Left ventricle myocardium inferior (tissue), 1 donor: ENCODE measurements at regions not wholly inside any gene's neighbourhood (a gene's known extent, or its start where the extent isn't known, plus 50 kb on each side); places are given as distances from the start of the nearest gene placed in this dataset.

ENCODE experiments used
- DNase-seq: peaks from one replicate; pipeline ENCODE4 v3.0.0-alpha.2; 2020
- H3K27ac ChIP-seq: fragments of 200-600 bp; replicated peaks from 2 replicates; pipeline ENCODE4 v1.8.0; 2021
- H3K27me3 ChIP-seq: fragments of 200-600 bp; 2 replicates; pipeline ENCODE4 v1.8.0; 2021; ENCODE audit warnings: low read depth
- H3K36me3 ChIP-seq: fragments of 200-600 bp; 2 replicates; pipeline ENCODE4 v1.8.0; 2021
- H3K4me1 ChIP-seq: fragments of 200-600 bp; 2 replicates; pipeline ENCODE4 v1.8.0; 2021
- H3K4me3 ChIP-seq: fragments of 200-600 bp; 2 replicates; pipeline ENCODE4 v1.8.0; 2021; ENCODE audit warnings: mild to moderate bottlenecking, moderate library complexity
- H3K9me3 ChIP-seq: fragments of 200-600 bp; replicated peaks from 2 replicates; pipeline ENCODE4 v1.8.0; 2021
- intact Hi-C: fragments of 100-400 bp; cut with micrococcal nuclease; formaldehyde crosslinking; loops from one replicate; pipeline ENCODE4 v1.11.0; 2022
- TF ChIP-seq, protein P1 (sequence below): fragments of 200-600 bp; IDR thresholded peaks from 2 replicates; pipeline ENCODE4 v1.8.0; 2021; ENCODE audit warnings: antibody characterized with exemption, mild to moderate bottlenecking, borderline replicate concordance
- donor health status: DM: no; HTN: yes; CAD: no; lungs with severe emphysema.

DNA sequence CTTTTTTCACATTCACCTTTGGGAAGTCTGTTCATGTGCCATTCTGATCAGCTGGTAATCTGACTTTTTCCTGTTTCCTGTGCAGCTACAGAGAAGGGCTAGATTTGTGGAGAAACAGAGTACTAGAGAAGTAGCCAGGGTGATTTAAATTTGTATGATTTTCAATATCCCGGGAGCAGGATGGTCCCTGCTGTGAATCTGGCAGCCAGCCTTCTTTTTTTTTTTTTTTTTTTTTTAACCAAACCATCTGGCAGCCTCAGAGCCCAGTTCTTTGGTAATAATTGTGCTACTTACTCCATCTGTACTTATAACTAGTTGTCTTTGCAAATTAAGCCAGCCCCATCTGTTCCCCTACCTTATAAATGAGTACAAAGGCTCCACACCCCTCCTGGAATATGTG, 248.6 kb upstream of the DEPDC1 start:
- no peaks in the 10 kb centered on the region for H3K36me3 ChIP-seq
- intact Hi-C loops, result no loop called here
- no peaks in the 10 kb centered on the region for H3K4me1 ChIP-seq
- H3K9me3 ChIP-seq, result peaks cover 7% of the 10 kb centered on the region
- no peak for DNase-seq
- no peak overlapping the region for H3K27ac ChIP-seq
- TF ChIP-seq, protein P1, sequence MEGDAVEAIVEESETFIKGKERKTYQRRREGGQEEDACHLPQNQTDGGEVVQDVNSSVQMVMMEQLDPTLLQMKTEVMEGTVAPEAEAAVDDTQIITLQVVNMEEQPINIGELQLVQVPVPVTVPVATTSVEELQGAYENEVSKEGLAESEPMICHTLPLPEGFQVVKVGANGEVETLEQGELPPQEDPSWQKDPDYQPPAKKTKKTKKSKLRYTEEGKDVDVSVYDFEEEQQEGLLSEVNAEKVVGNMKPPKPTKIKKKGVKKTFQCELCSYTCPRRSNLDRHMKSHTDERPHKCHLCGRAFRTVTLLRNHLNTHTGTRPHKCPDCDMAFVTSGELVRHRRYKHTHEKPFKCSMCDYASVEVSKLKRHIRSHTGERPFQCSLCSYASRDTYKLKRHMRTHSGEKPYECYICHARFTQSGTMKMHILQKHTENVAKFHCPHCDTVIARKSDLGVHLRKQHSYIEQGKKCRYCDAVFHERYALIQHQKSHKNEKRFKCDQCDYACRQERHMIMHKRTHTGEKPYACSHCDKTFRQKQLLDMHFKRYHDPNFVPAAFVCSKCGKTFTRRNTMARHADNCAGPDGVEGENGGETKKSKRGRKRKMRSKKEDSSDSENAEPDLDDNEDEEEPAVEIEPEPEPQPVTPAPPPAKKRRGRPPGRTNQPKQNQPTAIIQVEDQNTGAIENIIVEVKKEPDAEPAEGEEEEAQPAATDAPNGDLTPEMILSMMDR, result no peak
- H3K4me3 ChIP-seq, result no peak overlapping the region
- H3K27me3 ChIP-seq, result no peaks in the 10 kb centered on the region

DNA sequence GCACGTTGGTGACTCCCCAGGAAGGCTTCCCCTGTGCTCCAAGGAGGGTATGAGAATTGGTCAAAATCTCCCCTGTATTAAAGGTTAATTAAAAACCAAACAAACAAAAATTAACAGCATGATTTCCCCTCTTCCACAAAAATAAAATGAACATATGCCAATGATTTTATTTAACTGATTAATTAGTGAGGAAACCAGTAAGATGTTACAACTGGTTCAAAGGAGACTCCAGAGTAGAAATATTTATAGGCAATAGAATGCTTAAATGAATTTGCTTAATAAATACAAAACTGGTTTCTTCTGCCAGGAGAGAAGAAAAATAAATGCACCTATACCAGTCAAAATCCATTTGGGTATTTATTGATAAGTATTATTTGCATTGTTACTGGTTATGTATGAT, 249.5 kb upstream of the DEPDC1 start:
- H3K4me3 ChIP-seq, result no peak overlapping the region
- peaks cover 7% of the 10 kb centered on the region for H3K9me3 ChIP-seq
- TF ChIP-seq, protein P1, result no peak
- intact Hi-C loops, result no loop called here
- H3K27me3 ChIP-seq, result no peaks in the 10 kb centered on the region
- no peak overlapping the region for H3K27ac ChIP-seq
- no peak for DNase-seq
- H3K4me1 ChIP-seq, result no peaks in the 10 kb centered on the region
- H3K36me3 ChIP-seq, result no peaks in the 10 kb centered on the region

DNA sequence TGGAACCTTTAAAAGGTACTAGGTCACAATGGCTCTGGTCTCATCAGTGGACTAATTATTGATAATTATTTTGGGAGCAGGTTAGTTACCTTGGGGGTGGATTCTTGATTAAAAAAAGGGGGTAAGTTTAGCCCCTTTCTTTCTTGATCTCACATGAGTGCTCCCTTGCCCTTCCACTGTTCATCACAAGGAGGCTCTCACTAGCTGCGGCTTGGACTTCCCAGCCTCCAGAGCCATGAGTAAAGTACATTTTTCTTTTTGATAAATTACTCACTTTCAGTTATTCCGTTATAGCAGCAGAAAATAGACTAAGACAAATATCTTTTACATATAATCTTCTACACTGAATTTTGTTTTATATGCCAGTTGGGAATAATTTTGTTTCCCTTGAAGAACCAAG, 254.8 kb upstream of the DEPDC1 start:
- Histone ChIP-seq H3K36me3 (no peaks in the 10 kb centered on the region), H3K27ac (no peak overlapping the region), H3K9me3 (no peaks in the 10 kb centered on the region), H3K27me3 (no peaks in the 10 kb centered on the region), H3K4me1 (no peaks in the 10 kb centered on the region), H3K4me3 (no peak overlapping the region)
- TF ChIP-seq, protein P1, result no peak
- intact Hi-C loops, result no loop called here
- DNase-seq, result no peak

DNA sequence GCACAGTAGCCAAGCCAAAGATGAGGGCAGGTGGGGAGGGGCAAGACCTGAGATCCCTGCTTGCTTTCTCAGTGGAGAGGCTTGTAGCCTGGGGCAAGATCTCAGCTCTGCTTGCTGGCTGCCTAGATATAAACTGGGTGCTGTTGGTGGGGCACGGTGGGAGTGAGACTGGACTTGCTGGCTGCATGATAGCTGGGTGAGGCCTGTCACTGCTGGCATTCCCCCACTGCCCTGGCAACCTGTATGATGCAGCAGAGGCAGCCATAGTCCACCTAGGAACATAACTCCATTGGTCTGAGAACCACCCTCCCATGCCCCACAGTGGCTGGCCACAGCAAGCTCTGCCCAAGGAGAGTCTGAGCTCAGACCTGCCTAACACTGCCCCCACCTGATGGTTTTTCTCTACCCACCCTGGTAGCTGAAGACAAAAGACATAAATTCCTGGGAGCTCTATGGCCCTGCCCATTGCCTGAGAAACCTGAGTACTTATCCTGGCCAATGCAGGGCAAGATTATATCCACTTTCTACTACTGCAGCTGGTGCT, 261.9 kb upstream of the DEPDC1 start:
- Histone ChIP-seq H3K4me3 (no peak overlapping the region), H3K27me3 (no peaks in the 10 kb centered on the region), H3K4me1 (no peaks in the 10 kb centered on the region), H3K27ac (no peak overlapping the region), H3K9me3 (peaks cover 31% of the 10 kb centered on the region), H3K36me3 (no peaks in the 10 kb centered on the region)
- DNase-seq, result no peak
- intact Hi-C loops, result no loop called here
- TF ChIP-seq, protein P1, result no peak

DNA sequence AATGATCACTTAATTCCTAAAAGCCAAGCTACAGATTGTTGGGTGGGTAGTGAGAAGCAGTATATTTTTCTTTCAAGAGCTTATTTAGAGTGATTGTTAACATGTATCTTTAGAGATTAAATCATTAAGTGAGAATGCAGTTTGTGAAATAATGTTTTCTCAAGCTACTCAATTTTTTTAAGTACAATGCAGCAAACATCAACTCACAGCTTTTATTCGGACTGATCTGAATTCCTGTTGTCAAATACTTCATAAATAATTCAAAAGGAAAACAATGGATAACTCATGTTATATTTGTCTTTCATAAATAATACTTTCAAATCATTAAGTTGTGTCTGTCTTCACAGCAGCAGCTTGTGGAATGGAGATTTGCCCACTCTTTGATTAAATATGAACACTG, 271.1 kb upstream of the DEPDC1 start:
- Histone ChIP-seq H3K36me3 (no peaks in the 10 kb centered on the region), H3K27ac (no peak overlapping the region), H3K4me3 (no peak overlapping the region), H3K4me1 (no peaks in the 10 kb centered on the region), H3K9me3 (peaks cover 27% of the 10 kb centered on the region), H3K27me3 (no peaks in the 10 kb centered on the region)
- TF ChIP-seq, protein P1, result no peak
- intact Hi-C loops, result no loop called here
- no peak for DNase-seq

DNA sequence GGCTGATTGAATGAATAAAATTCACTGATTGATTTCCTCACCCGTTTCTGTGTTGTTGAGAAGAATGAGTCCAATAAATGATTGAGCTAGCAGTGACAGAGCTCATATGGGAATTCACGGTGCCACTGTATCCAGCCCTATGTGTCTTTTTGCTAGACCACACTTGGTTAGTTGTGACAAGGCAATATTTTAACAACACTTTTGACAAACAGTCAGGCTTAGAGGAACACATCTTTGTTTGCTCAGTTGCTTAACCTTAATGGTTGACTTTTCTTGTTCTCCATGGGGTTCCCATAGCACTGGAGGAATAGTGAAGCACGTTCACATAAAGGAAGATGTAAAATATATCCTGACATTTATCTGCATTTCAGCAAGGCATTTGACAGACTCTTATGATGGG, 273.9 kb upstream of the DEPDC1 start:
- Histone ChIP-seq H3K4me1 (no peaks in the 10 kb centered on the region), H3K9me3 (peaks cover 14% of the 10 kb centered on the region), H3K36me3 (no peaks in the 10 kb centered on the region), H3K27ac (no peak overlapping the region), H3K27me3 (no peaks in the 10 kb centered on the region), H3K4me3 (no peak overlapping the region)
- intact Hi-C loops, result no loop called here
- TF ChIP-seq, protein P1, result no peak
- no peak for DNase-seq
